ENCODE measurements at regions not wholly inside any gene's neighbourhood (a gene's known extent, or its start where the extent isn't known, plus 50 kb on each side); places are given as distances from the start of the nearest gene placed in this dataset.

- DNase-seq (ENCODE audit: low spot score) (no peak), ATAC-seq (ENCODE audit: insufficient number of reproducible peaks, low FRiP score, low read depth) (no peak)
- Histone ChIP-seq H3K4me1 (ENCODE audit: control insufficient read depth in 1 of 2, low read depth in 2 of 2) (peaks cover 9 to 38% of the 10 kb centered on the region in 2 donors), H3K27ac (peak overlapping the region in 1 of 2 donors; percentile 66), H3K36me3 (no peaks in the 10 kb centered on the region), H3K27me3 (replicated peaks; ENCODE audit: insufficient read depth) (no peaks in the 10 kb centered on the region), H3K4me3 (no peak overlapping the region), H3K9me3 (no peaks in the 10 kb centered on the region)
- TF ChIP-seq CTCF (IDR thresholded peaks at IDR 0.05): peak; percentile 26
Observed at GRCh38 chr2:15748736-15749323, 157.2 kb downstream of the DDX1 start.

GRCh38 chr2:15749460-15750432, 158.1 kb downstream of the DDX1 start:
- H3K4me3 ChIP-seq: no peak overlapping the region
- ATAC-seq (ENCODE audit: insufficient number of reproducible peaks, low FRiP score, low read depth) (peak; percentile 73), DNase-seq (ENCODE audit: low spot score) (no peak)
- H3K27me3 ChIP-seq (replicated peaks; ENCODE audit: insufficient read depth): no peaks in the 10 kb centered on the region
- no peak for TF ChIP-seq CTCF (IDR thresholded peaks at IDR 0.05)
- H3K9me3 ChIP-seq: no peaks in the 10 kb centered on the region
- peak overlapping the region; percentile 3 to 66 for H3K27ac ChIP-seq
- no peaks in the 10 kb centered on the region for H3K36me3 ChIP-seq
- peaks cover 9 to 47% of the 10 kb centered on the region in 2 donors for H3K4me1 ChIP-seq (ENCODE audit: control insufficient read depth in 1 of 2, low read depth in 2 of 2)

GRCh38 chr2:15750433-15750814, 158.8 kb downstream of the DDX1 start:
- H3K27me3 ChIP-seq (replicated peaks; ENCODE audit: insufficient read depth): no peaks in the 10 kb centered on the region
- ATAC-seq (ENCODE audit: insufficient number of reproducible peaks, low FRiP score, low read depth) (no peak), DNase-seq (ENCODE audit: low spot score) (no peak)
- H3K36me3 ChIP-seq: no peaks in the 10 kb centered on the region
- TF ChIP-seq CTCF (IDR thresholded peaks at IDR 0.05): no peak
- no peaks in the 10 kb centered on the region for H3K9me3 ChIP-seq
- H3K4me1 ChIP-seq (ENCODE audit: control insufficient read depth in 1 of 2, low read depth in 2 of 2): peaks cover 9 to 50% of the 10 kb centered on the region in 2 donors
- H3K27ac ChIP-seq: peak overlapping the region in 1 of 2 donors; percentile 66
- no peak overlapping the region for H3K4me3 ChIP-seq

- DNase-seq (ENCODE audit: low spot score) (no peak), ATAC-seq (ENCODE audit: insufficient number of reproducible peaks, low FRiP score, low read depth) (no peak)
- peaks cover 9 to 50% of the 10 kb centered on the region in 2 donors for H3K4me1 ChIP-seq (ENCODE audit: control insufficient read depth in 1 of 2, low read depth in 2 of 2)
- H3K4me3 ChIP-seq: no peak overlapping the region
- H3K27ac ChIP-seq: no peak overlapping the region
- H3K27me3 ChIP-seq (replicated peaks; ENCODE audit: insufficient read depth): no peaks in the 10 kb centered on the region
- no peak for TF ChIP-seq CTCF (IDR thresholded peaks at IDR 0.05)
- no peaks in the 10 kb centered on the region for H3K36me3 ChIP-seq
- H3K9me3 ChIP-seq: no peaks in the 10 kb centered on the region
Observed at GRCh38 chr2:15750822-15751329, 159.2 kb downstream of the DDX1 start.

- no peak overlapping the region for H3K4me3 ChIP-seq
- peaks cover 9 to 50% of the 10 kb centered on the region in 2 donors for H3K4me1 ChIP-seq (ENCODE audit: control insufficient read depth in 1 of 2, low read depth in 2 of 2)
- H3K9me3 ChIP-seq: no peaks in the 10 kb centered on the region
- H3K27ac ChIP-seq: no peak overlapping the region
- no peaks in the 10 kb centered on the region for H3K36me3 ChIP-seq
- no peaks in the 10 kb centered on the region for H3K27me3 ChIP-seq (replicated peaks; ENCODE audit: insufficient read depth)
- no peak for ATAC-seq (ENCODE audit: insufficient number of reproducible peaks, low FRiP score, low read depth)
- no peak for TF ChIP-seq CTCF (IDR thresholded peaks at IDR 0.05)
- DNase-seq (ENCODE audit: low spot score): no peak
Observed at GRCh38 chr2:15751477-15751876, 159.8 kb downstream of the DDX1 start.

Measured in thoracic aorta (tissue), 2 donors.